Testis (tissue), 2 donors: ENCODE measurements at regions not wholly inside any gene's neighbourhood (a gene's known extent, or its start where the extent isn't known, plus 50 kb on each side); places are given as distances from the start of the nearest gene placed in this dataset.

Experiments used
- CTCF ChIP-seq, 3 experiments: fragments of 450-650 bp in 2 of 3; fragments of 200-600 bp in 1 of 3; sonication (generic) in 1 of 3; IDR thresholded peaks; one replicate each; pipeline ENCODE4 v1.5.1; 2016 to 2019; ENCODE audit warnings: antibody characterized with exemption in 3 of 3, mild to moderate bottlenecking in 2 of 3, moderate library complexity in 1 of 3
- POLR2A ChIP-seq: fragments of 450-650 bp; IDR thresholded peaks from one replicate; pipeline ENCODE4 v1.6.1; 2017; ENCODE audit warnings: antibody characterized with exemption, mild to moderate bottlenecking, moderate library complexity

GRCh38 chr6:74573613-74574012, 632.2 kb downstream of the COL12A1 start:
- no peak for TF ChIP-seq CTCF (IDR thresholded peaks at IDR 0.05)
- no peak for TF ChIP-seq POLR2A
